Esophagus squamous epithelium (tissue), 4 donors: ENCODE measurements at regions not wholly inside any gene's neighbourhood (a gene's known extent, or its start where the extent isn't known, plus 50 kb on each side); places are given as distances from the start of the nearest gene placed in this dataset.

Experiments
- CTCF ChIP-seq, 6 experiments: fragments of 450-650 bp in 4 of 6; fragments of 200-600 bp in 2 of 6; sonication (generic) in 2 of 6; IDR thresholded peaks; one replicate each; pipeline ENCODE4 v1.5.1; 2016 to 2019; ENCODE audit warnings: antibody characterized with exemption in 6 of 6, mild to moderate bottlenecking in 4 of 6, moderate library complexity in 4 of 6
- POLR2A ChIP-seq, 4 donors: fragments of 450-650 bp; IDR thresholded peaks; one replicate each; pipeline ENCODE4 v1.6.1; 2017; ENCODE audit warnings: antibody characterized with exemption in 4 of 4, mild to moderate bottlenecking in 4 of 4, moderate library complexity in 3 of 4

GRCh38 chr2:129831018-129831417, 148.4 kb upstream of the RAB6C start:
- TF ChIP-seq CTCF (IDR thresholded peaks at IDR 0.05) (no peak), POLR2A (IDR thresholded peaks at IDR 0.05) (no peak)
